Liver (tissue), 8 donors: ENCODE measurements at regions not wholly inside any gene's neighbourhood (a gene's known extent, or its start where the extent isn't known, plus 50 kb on each side); places are given as distances from the start of the nearest gene placed in this dataset.

ENCODE experiments used
- DNase-seq: peaks from one replicate; pipeline ENCODE4 v3.0.0-alpha.2; 2017; ENCODE audit warnings: low spot score
- H3K27ac ChIP-seq, 2 donors: one replicate each; pipeline ENCODE4 v1.7.0; 2013; ENCODE audit warnings: inconsistent platforms in 2 of 2, low read length in 2 of 2, control low read depth in 1 of 2, low read depth in 1 of 2, mild to moderate bottlenecking in 1 of 2
- H3K27me3 ChIP-seq, 4 donors: one replicate each; pipeline versions ENCODE4 v1.6.1 to v1.7.0; 2013; ENCODE audit warnings: low read length in 3 of 4, inconsistent platforms in 1 of 4, mild to moderate bottlenecking in 1 of 4, moderate library complexity in 1 of 4; ENCODE audit not compliant: control insufficient read depth in 4 of 4, insufficient read depth in 4 of 4
- H3K36me3 ChIP-seq, 4 donors: one replicate each; pipeline versions ENCODE4 v1.6.1 to v1.7.0; 2013; ENCODE audit warnings: low read length in 3 of 4, mild to moderate bottlenecking in 3 of 4, low read depth in 1 of 4, moderate library complexity in 1 of 4; ENCODE audit not compliant: control insufficient read depth in 4 of 4, insufficient read depth in 3 of 4
- H3K4me1 ChIP-seq, 4 donors: one replicate each; pipeline versions ENCODE4 v1.6.1 to v1.7.0; 2013; ENCODE audit warnings: low read length in 3 of 4, mild to moderate bottlenecking in 3 of 4, moderate library complexity in 1 of 4; ENCODE audit not compliant: control insufficient read depth in 4 of 4, insufficient read depth in 4 of 4
- H3K4me3 ChIP-seq, 3 donors: one replicate each; pipeline versions ENCODE4 v1.6.1 to v1.7.0; 2013; ENCODE audit warnings: low read length in 3 of 3, control low read depth in 1 of 3, low read depth in 1 of 3, mild to moderate bottlenecking in 1 of 3
- H3K9ac ChIP-seq, 2 donors: one replicate each; pipeline ENCODE4 v1.7.0; 2013; ENCODE audit warnings: low read length in 2 of 2, mild to moderate bottlenecking in 2 of 2, moderate library complexity in 2 of 2, control low read depth in 1 of 2, low read depth in 1 of 2
- H3K9me3 ChIP-seq, 4 donors: one replicate each; pipeline versions ENCODE4 v1.6.1 to v1.7.0; 2013; ENCODE audit warnings: low read length in 3 of 4; ENCODE audit not compliant: control insufficient read depth in 4 of 4
- ATF3 ChIP-seq: IDR thresholded peaks from 2 replicates; pipeline ENCODE4 v1.6.1; 2016; ENCODE audit warnings: antibody characterized with exemption
- CTCF ChIP-seq: fragments of 150-350 bp; IDR thresholded peaks from 2 replicates; pipeline ENCODE4 v1.5.1; 2017; ENCODE audit warnings: improper control_type of control experiment, low read depth, low read length; ENCODE audit not compliant: missing input control
- FOXA1 ChIP-seq: IDR thresholded peaks from 2 replicates; pipeline ENCODE4 v1.6.1; 2016; ENCODE audit warnings: antibody characterized with exemption
- FOXA2 ChIP-seq: IDR thresholded peaks from 2 replicates; pipeline ENCODE4 v1.6.1; 2016; ENCODE audit warnings: antibody characterized with exemption
- GABPA ChIP-seq, 2 donors: IDR thresholded peaks in 1 of 2; conservative IDR thresholded peaks in 1 of 2; 2 replicates each; pipeline ENCODE4 v1.6.1; 2016; ENCODE audit warnings: antibody characterized with exemption in 2 of 2, mild to moderate bottlenecking in 1 of 2, moderate library complexity in 1 of 2
- HNF4G ChIP-seq: IDR thresholded peaks from 2 replicates; pipeline ENCODE4 v1.6.1; 2016; ENCODE audit warnings: antibody characterized with exemption
- JUND ChIP-seq, 2 donors: IDR thresholded peaks; 2 replicates each; pipeline ENCODE4 v1.6.1; 2016; ENCODE audit warnings: antibody characterized with exemption in 2 of 2
- MAX ChIP-seq: IDR thresholded peaks from 2 replicates; pipeline ENCODE4 v1.6.1; 2016; ENCODE audit warnings: antibody characterized with exemption
- NR2F2 ChIP-seq: IDR thresholded peaks from 2 replicates; pipeline ENCODE4 v1.6.1; 2016; ENCODE audit warnings: antibody characterized with exemption
- RAD21 ChIP-seq, 2 donors: IDR thresholded peaks; 2 replicates each; pipeline ENCODE4 v1.6.1; 2016; ENCODE audit warnings: antibody characterized with exemption in 2 of 2, mild to moderate bottlenecking in 2 of 2
- REST ChIP-seq: IDR thresholded peaks from 2 replicates; pipeline ENCODE4 v1.6.1; 2016; ENCODE audit warnings: antibody characterized with exemption, mild to moderate bottlenecking
- RXRA ChIP-seq, 2 donors: IDR thresholded peaks; 2 replicates each; pipeline ENCODE4 v1.6.1; 2017 to 2018; ENCODE audit warnings: antibody characterized with exemption in 2 of 2, mild to moderate bottlenecking in 1 of 2
- SP1 ChIP-seq: IDR thresholded peaks from 2 replicates; pipeline ENCODE4 v1.6.1; 2018; ENCODE audit warnings: antibody characterized with exemption, mild to moderate bottlenecking
- TAF1 ChIP-seq: conservative IDR thresholded peaks from 2 replicates; pipeline ENCODE4 v1.6.1; 2016; ENCODE audit warnings: antibody characterized with exemption, mild to moderate bottlenecking
- YY1 ChIP-seq: IDR thresholded peaks from 2 replicates; pipeline ENCODE4 v1.6.1; 2016; ENCODE audit warnings: antibody characterized with exemption, mild to moderate bottlenecking
- ZBTB33 ChIP-seq: IDR thresholded peaks from 2 replicates; pipeline ENCODE4 v1.6.1; 2016; ENCODE audit warnings: antibody characterized with exemption
- WGBS: extraction: QIAGEN DNeasy Blood & Tissue Kit; methylation state at CpG from one replicate; pipeline ENCODE4 v1.1.7; 2013; 5-methylcytosine and 5-hydroxymethylcytosine counted together
- donor health status: healthy.
- donor health status: healthy.
- donor health status: healthy.
- donor health status: healthy.
- donor health status: healthy.

- Histone ChIP-seq H3K36me3 (no peaks in the 10 kb centered on the region), H3K27me3 (no peaks in the 10 kb centered on the region), H3K9me3 (no peaks in the 10 kb centered on the region), H3K4me1 (no peaks in the 10 kb centered on the region), H3K27ac (no peak overlapping the region), H3K9ac (no peak overlapping the region), H3K4me3 (no peak overlapping the region)
- TF ChIP-seq FOXA1 (no peak), RXRA (IDR thresholded peaks at IDR 0.05) (no peak), FOXA2 (no peak), HNF4G (no peak), MAX (no peak), JUND (IDR thresholded peaks at IDR 0.05) (no peak), ZBTB33 (no peak), REST (no peak), TAF1 (no peak), CTCF (no peak), SP1 (no peak), YY1 (no peak), GABPA (IDR thresholded peaks at IDR 0.05 in 1 of 2, conservative IDR thresholded peaks at IDR 0.05 in 1 of 2) (no peak), NR2F2 (no peak), ATF3 (no peak), RAD21 (IDR thresholded peaks at IDR 0.05) (no peak)
- 81% methylated on average over 15 of the region's 15 CpGs for WGBS
- no peak for DNase-seq
Measured at GRCh38 chr2:21276163-21276562, 152.4 kb downstream of the TDRD15 start.
